Keratinocyte (primary cell): ENCODE measurements at regions not wholly inside any gene's neighbourhood (a gene's known extent, or its start where the extent isn't known, plus 50 kb on each side); places are given as distances from the start of the nearest gene placed in this dataset.

Experiments used
- EZH2 ChIP-seq: IDR thresholded peaks from one replicate; pipeline ENCODE4 v1.6.1; 2012; ENCODE audit warnings: inconsistent platforms, mild to moderate bottlenecking, low read length, moderate library complexity
- TF ChIP-seq, protein P1 (sequence below), 3 experiments: IDR thresholded peaks in 1 of 3; conservative IDR thresholded peaks in 1 of 3; optimal IDR thresholded peaks in 1 of 3; 2 replicates in 2 of 3; 3 replicates in 1 of 3; pipeline versions ENCODE3 to v1.5.1; 2011; ENCODE audit warnings: low read length in 3 of 3, mild to moderate bottlenecking in 3 of 3, moderate library complexity in 2 of 3, control low read depth in 1 of 3, inconsistent platforms in 1 of 3; ENCODE audit not compliant: insufficient read depth in 2 of 3; ENCODE audit errors: extremely low read depth in 1 of 3

DNA sequence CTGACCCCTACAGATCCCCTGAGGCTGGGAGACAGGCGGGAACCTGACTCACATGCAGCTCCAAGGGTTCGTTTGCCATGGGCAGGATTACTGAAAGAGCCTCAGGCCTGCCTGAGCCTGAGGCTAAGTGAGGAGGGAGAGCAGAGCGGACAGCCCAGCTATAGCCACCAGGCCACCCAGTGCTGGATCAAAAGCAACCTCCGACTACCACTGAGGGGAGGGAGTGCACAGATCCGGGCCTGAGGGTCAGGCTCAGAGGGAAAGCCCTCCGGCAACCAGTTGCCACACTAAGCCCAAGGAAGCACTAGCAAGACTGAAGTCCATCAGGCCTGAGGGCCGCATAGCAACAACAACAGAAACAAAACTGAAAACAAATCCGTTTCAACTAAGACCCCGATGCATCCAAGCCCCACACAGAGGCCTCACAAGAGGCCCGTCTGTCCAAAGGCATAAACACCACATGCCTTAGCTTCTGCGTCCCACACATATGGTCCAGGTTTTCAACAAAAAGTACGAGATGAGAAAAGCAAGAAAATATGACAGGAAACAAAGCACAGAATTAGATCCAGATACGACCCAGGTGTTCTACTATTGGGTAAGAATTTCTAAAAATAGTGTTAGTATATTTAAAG lies 92.5 kb upstream of the VIPR2 start:
- TF ChIP-seq, protein P1, sequence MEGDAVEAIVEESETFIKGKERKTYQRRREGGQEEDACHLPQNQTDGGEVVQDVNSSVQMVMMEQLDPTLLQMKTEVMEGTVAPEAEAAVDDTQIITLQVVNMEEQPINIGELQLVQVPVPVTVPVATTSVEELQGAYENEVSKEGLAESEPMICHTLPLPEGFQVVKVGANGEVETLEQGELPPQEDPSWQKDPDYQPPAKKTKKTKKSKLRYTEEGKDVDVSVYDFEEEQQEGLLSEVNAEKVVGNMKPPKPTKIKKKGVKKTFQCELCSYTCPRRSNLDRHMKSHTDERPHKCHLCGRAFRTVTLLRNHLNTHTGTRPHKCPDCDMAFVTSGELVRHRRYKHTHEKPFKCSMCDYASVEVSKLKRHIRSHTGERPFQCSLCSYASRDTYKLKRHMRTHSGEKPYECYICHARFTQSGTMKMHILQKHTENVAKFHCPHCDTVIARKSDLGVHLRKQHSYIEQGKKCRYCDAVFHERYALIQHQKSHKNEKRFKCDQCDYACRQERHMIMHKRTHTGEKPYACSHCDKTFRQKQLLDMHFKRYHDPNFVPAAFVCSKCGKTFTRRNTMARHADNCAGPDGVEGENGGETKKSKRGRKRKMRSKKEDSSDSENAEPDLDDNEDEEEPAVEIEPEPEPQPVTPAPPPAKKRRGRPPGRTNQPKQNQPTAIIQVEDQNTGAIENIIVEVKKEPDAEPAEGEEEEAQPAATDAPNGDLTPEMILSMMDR (optimal IDR thresholded peaks at IDR 0.05 in 1 of 3, IDR thresholded peaks at IDR 0.05 in 1 of 3, conservative IDR thresholded peaks at IDR 0.05 in 1 of 3; ENCODE audit: extremely low read depth in 1 of 3, insufficient read depth in 2 of 3, low read length in 3 of 3), result no peak
- no peak for TF ChIP-seq EZH2
